ENCODE measurements at regions not wholly inside any gene's neighbourhood (a gene's known extent, or its start where the extent isn't known, plus 50 kb on each side); places are given as distances from the start of the nearest gene placed in this dataset.
A peak's percentile ranks its signal among the peaks of the same experiment; 100 is the strongest.

GRCh38 chr2:43076676-43077075 lies 149.7 kb downstream of the ZFP36L2 start:
- no peaks in the 10 kb centered on the region for H3K36me3 ChIP-seq (ENCODE audit: control insufficient read depth in 4 of 4, insufficient read depth in 4 of 4, low read length in 4 of 4)
- no peak overlapping the region for H3K4me3 ChIP-seq
- no peak for TF ChIP-seq CTCF (IDR thresholded peaks at IDR 0.05; ENCODE audit: control extremely low read depth, extremely low read depth)
- H3K27me3 ChIP-seq (ENCODE audit: control insufficient read depth in 3 of 3, insufficient read depth in 3 of 3, low read length in 2 of 3): no peaks in the 10 kb centered on the region
- no peaks in the 10 kb centered on the region for H3K9me3 ChIP-seq (ENCODE audit: control insufficient read depth in 4 of 4, insufficient read depth in 3 of 4, low read length in 3 of 4)
- peaks cover 4 to 59% (median 43%) of the 10 kb centered on the region in 5 donors for H3K4me1 ChIP-seq (ENCODE audit: control insufficient read depth in 5 of 5, insufficient read depth in 5 of 5, low read length in 5 of 5)
- no peak for DNase-seq
- H3K9ac ChIP-seq (ENCODE audit: insufficient read depth in 1 of 2, low read length in 2 of 2): no peak overlapping the region
- no peak for ATAC-seq (ENCODE audit: insufficient read depth, low FRiP score)
- H3K27ac ChIP-seq (ENCODE audit: low read depth in 1 of 2, low read length in 1 of 2): no peak overlapping the region
- WGBS, 2 donors: 93 to 99% methylated on average over 5 of the region's 5 CpGs

GRCh38 chr2:43075811-43076585 lies 150.4 kb downstream of the ZFP36L2 start:
- Histone ChIP-seq H3K9me3 (ENCODE audit: control insufficient read depth in 4 of 4, insufficient read depth in 3 of 4, low read length in 3 of 4) (no peaks in the 10 kb centered on the region), H3K4me1 (ENCODE audit: control insufficient read depth in 5 of 5, insufficient read depth in 5 of 5, low read length in 5 of 5) (peaks cover 4 to 62% (median 49%) of the 10 kb centered on the region in 5 donors), H3K36me3 (ENCODE audit: control insufficient read depth in 4 of 4, insufficient read depth in 4 of 4, low read length in 4 of 4) (no peaks in the 10 kb centered on the region), H3K27ac (ENCODE audit: low read depth in 1 of 2, low read length in 1 of 2) (peak overlapping the region; percentile 46 to 76), H3K9ac (ENCODE audit: insufficient read depth in 1 of 2, low read length in 2 of 2) (peak overlapping the region in 1 of 2 donors; percentile 50), H3K27me3 (ENCODE audit: control insufficient read depth in 3 of 3, insufficient read depth in 3 of 3, low read length in 2 of 3) (no peaks in the 10 kb centered on the region), H3K4me3 (no peak overlapping the region)
- WGBS, 2 donors: 90 to 97% methylated on average over 3 of the region's 3 CpGs
- no peak for ATAC-seq (ENCODE audit: insufficient read depth, low FRiP score)
- peak in 1 of 3 donors; percentile 55 for DNase-seq
- TF ChIP-seq CTCF (IDR thresholded peaks at IDR 0.05; ENCODE audit: control extremely low read depth, extremely low read depth): no peak

- no peaks in the 10 kb centered on the region for H3K36me3 ChIP-seq (ENCODE audit: control insufficient read depth in 4 of 4, insufficient read depth in 4 of 4, low read length in 4 of 4)
- ATAC-seq (ENCODE audit: insufficient read depth, low FRiP score) (peak; percentile 70), DNase-seq (peak; percentile 94 to 98 (median 98))
- H3K9ac ChIP-seq (ENCODE audit: insufficient read depth in 1 of 2, low read length in 2 of 2): peak overlapping the region in 1 of 2 donors; percentile 57
- no peaks in the 10 kb centered on the region for H3K27me3 ChIP-seq (ENCODE audit: control insufficient read depth in 3 of 3, insufficient read depth in 3 of 3, low read length in 2 of 3)
- H3K27ac ChIP-seq (ENCODE audit: low read depth in 1 of 2, low read length in 1 of 2): peak overlapping the region; percentile 47 to 93
- H3K4me1 ChIP-seq (ENCODE audit: control insufficient read depth in 5 of 5, insufficient read depth in 5 of 5, low read length in 5 of 5): peaks cover 4 to 63% (median 58%) of the 10 kb centered on the region in 5 donors
- H3K4me3 ChIP-seq: no peak overlapping the region
- WGBS, 2 donors: 30 to 67% methylated on average over 4 of the region's 4 CpGs
- TF ChIP-seq CTCF (IDR thresholded peaks at IDR 0.05; ENCODE audit: control extremely low read depth, extremely low read depth): no peak
- no peaks in the 10 kb centered on the region for H3K9me3 ChIP-seq (ENCODE audit: control insufficient read depth in 4 of 4, insufficient read depth in 3 of 4, low read length in 3 of 4)
Measured at GRCh38 chr2:43075054-43075593, 151.3 kb downstream of the ZFP36L2 start.
